Hepatocyte (in vitro differentiated cells): ENCODE measurements at regions not wholly inside any gene's neighbourhood (a gene's known extent, or its start where the extent isn't known, plus 50 kb on each side); places are given as distances from the start of the nearest gene placed in this dataset.
"Not testable (repeated sequence)": the region's sequence is repeated elsewhere in the genome, so short reads cannot be mapped to it uniquely, and the experiment has no call there.

Experiments used
- DNase-seq: peaks from one replicate; pipeline ENCODE4 v3.0.0-alpha.2; 2016; ENCODE audit warnings: low spot score
- H2AFZ ChIP-seq: fragments of 200-600 bp; sonication (generic); 2 replicates; pipeline ENCODE4 v1.6.0; 2016; ENCODE audit warnings: antibody characterized with exemption, mild to moderate bottlenecking
- H3K27ac ChIP-seq: fragments of 200-600 bp; sonication (generic); 2 replicates; pipeline ENCODE4 v1.5.1; 2016; ENCODE audit warnings: mild to moderate bottlenecking
- H3K27me3 ChIP-seq: fragments of 200-600 bp; sonication (generic); 2 replicates; pipeline ENCODE4 v1.6.1; 2016
- H3K36me3 ChIP-seq: fragments of 200-600 bp; sonication (generic); replicated peaks from 2 replicates; pipeline ENCODE4 v1.5.1; 2016; ENCODE audit warnings: low read depth; ENCODE audit not compliant: insufficient read depth
- H3K4me1 ChIP-seq: fragments of 200-600 bp; sonication (generic); 2 replicates; pipeline ENCODE4 v1.5.1; 2016; ENCODE audit warnings: mild to moderate bottlenecking, moderate library complexity; ENCODE audit not compliant: insufficient read depth
- H3K4me2 ChIP-seq: fragments of 200-600 bp; sonication (generic); 2 replicates; pipeline ENCODE4 v1.6.0; 2016
- H3K4me3 ChIP-seq: fragments of 200-600 bp; sonication (generic); 2 replicates; pipeline ENCODE4 v1.5.1; 2016; ENCODE audit warnings: mild to moderate bottlenecking
- H3K79me2 ChIP-seq: fragments of 200-600 bp; sonication (generic); 2 replicates; pipeline ENCODE4 v1.6.0; 2017; ENCODE audit warnings: mild to moderate bottlenecking
- H3K9me2 ChIP-seq: fragments of 200-600 bp; sonication (generic); replicated peaks from 2 replicates; pipeline ENCODE4 v1.6.0; 2017; ENCODE audit warnings: mild to moderate bottlenecking; ENCODE audit not compliant: insufficient read depth
- H3K9me3 ChIP-seq: fragments of 200-600 bp; sonication (generic); 2 replicates; pipeline ENCODE4 v1.5.1; 2016; ENCODE audit warnings: low read depth, mild to moderate bottlenecking
- H4K20me1 ChIP-seq: fragments of 200-600 bp; sonication (generic); 2 replicates; pipeline ENCODE4 v1.6.0; 2016; ENCODE audit warnings: mild to moderate bottlenecking; ENCODE audit not compliant: insufficient read depth, poor library complexity, severe bottlenecking
- EZH2 ChIP-seq: fragments of 200-600 bp; sonication (generic); IDR thresholded peaks from 2 replicates; pipeline ENCODE4 v1.6.1; 2016; ENCODE audit warnings: antibody characterized with exemption, mild to moderate bottlenecking, borderline replicate concordance
- EZH2phosphoT487 ChIP-seq: fragments of 200-600 bp; sonication (generic); IDR thresholded peaks from one replicate; pipeline ENCODE4 v1.6.1; 2018; ENCODE audit warnings: antibody characterized with exemption, mild to moderate bottlenecking, low read depth, moderate library complexity; ENCODE audit not compliant: unreplicated experiment, severe bottlenecking
- WGBS: methylation state at CpG from one replicate; pipeline ENCODE4 v1.1.6; 2016; ENCODE audit warnings: low lambda C conversion rate; ENCODE audit errors: missing lambda C conversion rate; 5-methylcytosine and 5-hydroxymethylcytosine counted together
- TF ChIP-seq, protein P1 (sequence below): fragments of 200-600 bp; sonication (generic); IDR thresholded peaks from 2 replicates; pipeline ENCODE4 v1.5.1; 2016; ENCODE audit warnings: antibody characterized with exemption, mild to moderate bottlenecking; ENCODE audit not compliant: poor library complexity

- not testable (repeated sequence) for DNase-seq, H3K27me3 ChIP-seq, H3K36me3 ChIP-seq, H3K4me1 ChIP-seq, H2AFZ ChIP-seq, H3K9me3 ChIP-seq, H3K79me2 ChIP-seq, H3K27ac ChIP-seq, H3K4me3 ChIP-seq, H4K20me1 ChIP-seq, H3K9me2 ChIP-seq, H3K4me2 ChIP-seq
- 60% methylated on average over 1 of the region's 1 CpG for WGBS
These were observed 146.2 kb downstream of the ALG10 start for GRCh38 chr12:34168507-34168906.

DNA sequence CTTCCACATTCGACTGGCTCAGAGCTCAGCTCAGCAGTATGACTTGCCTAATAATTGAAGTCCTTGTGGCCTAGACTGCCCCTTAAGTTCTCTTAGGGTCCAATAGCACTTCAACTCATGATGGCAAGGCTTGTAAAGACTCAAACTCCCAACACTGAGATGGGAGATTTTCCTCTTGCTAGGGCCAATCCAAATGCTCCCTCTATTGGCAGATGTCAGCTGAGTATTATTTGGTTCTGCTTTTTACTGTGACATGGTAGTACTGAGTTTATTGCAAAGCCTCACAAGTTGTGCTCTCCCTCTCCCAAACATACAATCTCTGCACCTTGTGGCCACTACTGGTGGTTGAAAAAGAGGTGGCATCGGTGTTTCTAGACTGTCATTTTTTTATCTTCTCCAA is 164.2 kb downstream of the ALG10 start:
- H3K4me1 ChIP-seq: no peaks in the 10 kb centered on the region
- no peak overlapping the region for H3K4me2 ChIP-seq
- no peak for DNase-seq
- no peaks in the 10 kb centered on the region for H3K27me3 ChIP-seq
- no peak overlapping the region for H2AFZ ChIP-seq
- 72% methylated on average over 2 of the region's 2 CpGs for WGBS
- peaks cover 3% of the 10 kb centered on the region for H3K9me3 ChIP-seq
- H4K20me1 ChIP-seq: no peaks in the 10 kb centered on the region
- no peaks in the 10 kb centered on the region for H3K36me3 ChIP-seq
- TF ChIP-seq, protein P1, sequence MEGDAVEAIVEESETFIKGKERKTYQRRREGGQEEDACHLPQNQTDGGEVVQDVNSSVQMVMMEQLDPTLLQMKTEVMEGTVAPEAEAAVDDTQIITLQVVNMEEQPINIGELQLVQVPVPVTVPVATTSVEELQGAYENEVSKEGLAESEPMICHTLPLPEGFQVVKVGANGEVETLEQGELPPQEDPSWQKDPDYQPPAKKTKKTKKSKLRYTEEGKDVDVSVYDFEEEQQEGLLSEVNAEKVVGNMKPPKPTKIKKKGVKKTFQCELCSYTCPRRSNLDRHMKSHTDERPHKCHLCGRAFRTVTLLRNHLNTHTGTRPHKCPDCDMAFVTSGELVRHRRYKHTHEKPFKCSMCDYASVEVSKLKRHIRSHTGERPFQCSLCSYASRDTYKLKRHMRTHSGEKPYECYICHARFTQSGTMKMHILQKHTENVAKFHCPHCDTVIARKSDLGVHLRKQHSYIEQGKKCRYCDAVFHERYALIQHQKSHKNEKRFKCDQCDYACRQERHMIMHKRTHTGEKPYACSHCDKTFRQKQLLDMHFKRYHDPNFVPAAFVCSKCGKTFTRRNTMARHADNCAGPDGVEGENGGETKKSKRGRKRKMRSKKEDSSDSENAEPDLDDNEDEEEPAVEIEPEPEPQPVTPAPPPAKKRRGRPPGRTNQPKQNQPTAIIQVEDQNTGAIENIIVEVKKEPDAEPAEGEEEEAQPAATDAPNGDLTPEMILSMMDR: no peak
- TF ChIP-seq EZH2 (no peak), EZH2phosphoT487 (no peak)
- no peaks in the 10 kb centered on the region for H3K9me2 ChIP-seq
- H3K4me3 ChIP-seq: no peak overlapping the region
- H3K27ac ChIP-seq: no peak overlapping the region
- H3K79me2 ChIP-seq: no peaks in the 10 kb centered on the region

DNA sequence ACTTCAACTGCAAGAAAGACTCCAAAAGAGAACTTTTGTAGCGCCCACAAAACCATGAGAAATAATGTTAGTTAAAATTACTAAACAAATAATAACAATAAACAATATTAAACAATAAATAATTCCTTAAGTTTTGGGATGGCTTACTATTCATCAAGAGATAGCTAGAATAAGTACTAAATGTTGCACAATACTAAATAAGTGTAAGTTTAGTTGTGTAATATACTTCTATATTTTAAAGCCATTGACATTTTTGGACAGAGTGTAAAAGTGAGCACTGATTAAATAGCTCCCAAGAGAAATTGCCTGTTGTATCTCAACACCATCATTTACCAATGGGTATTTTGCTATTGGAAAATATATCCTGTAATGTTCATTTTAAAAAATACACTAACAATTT is 166.7 kb downstream of the ALG10 start:
- no peak for TF ChIP-seq EZH2phosphoT487
- Histone ChIP-seq H3K27me3 (no peaks in the 10 kb centered on the region), H3K79me2 (no peaks in the 10 kb centered on the region), H3K27ac (no peak overlapping the region), H2AFZ (no peak overlapping the region), H3K4me3 (no peak overlapping the region), H3K9me3 (peaks cover 3% of the 10 kb centered on the region), H3K4me2 (no peak overlapping the region), H4K20me1 (no peaks in the 10 kb centered on the region), H3K4me1 (no peaks in the 10 kb centered on the region), H3K36me3 (no peaks in the 10 kb centered on the region), H3K9me2 (no peaks in the 10 kb centered on the region)
- WGBS: 73% methylated on average over 1 of the region's 1 CpG
- no peak for DNase-seq

DNA sequence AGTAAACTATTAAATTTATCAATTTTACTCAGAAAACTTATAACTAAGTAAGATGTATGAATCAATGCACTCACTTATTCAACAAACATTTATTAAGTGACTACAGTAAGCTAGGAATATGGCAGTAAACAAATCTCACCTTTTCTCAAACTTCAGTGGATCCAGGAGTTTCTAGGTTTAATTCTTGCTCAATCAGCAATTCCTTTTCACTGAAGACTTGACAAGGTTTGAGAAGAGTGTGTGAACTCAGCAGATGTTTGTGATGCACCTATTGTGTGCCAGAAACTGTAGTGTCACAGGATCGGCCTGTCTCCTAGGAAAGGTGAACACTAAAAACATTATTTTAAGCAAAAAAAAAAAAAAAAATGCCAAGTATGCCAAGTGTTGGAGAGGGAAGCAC is 167.8 kb downstream of the ALG10 start:
- Histone ChIP-seq H3K27me3 (no peaks in the 10 kb centered on the region), H3K9me3 (peaks cover under 1% of the 10 kb centered on the region), H3K4me3 (no peak overlapping the region), H2AFZ (no peak overlapping the region), H3K4me1 (no peaks in the 10 kb centered on the region), H4K20me1 (no peaks in the 10 kb centered on the region), H3K79me2 (no peaks in the 10 kb centered on the region), H3K36me3 (no peaks in the 10 kb centered on the region), H3K4me2 (no peak overlapping the region), H3K27ac (no peak overlapping the region), H3K9me2 (no peaks in the 10 kb centered on the region)
- WGBS: 100% methylated on average over 1 of the region's 1 CpG
- DNase-seq: no peak
- TF ChIP-seq EZH2phosphoT487 (no peak), EZH2 (no peak)
- TF ChIP-seq, protein P1: no peak
